WTC11 (cell line): ENCODE measurements at regions not wholly inside any gene's neighbourhood (a gene's known extent, or its start where the extent isn't known, plus 50 kb on each side); places are given as distances from the start of the nearest gene placed in this dataset.

Experiments
- ATAC-seq: fragments of 200-7000 bp; cut with Tn5 transposase; 2 replicates; pipeline ENCODE4 v1.10.0; 2021; ENCODE audit warnings: mild to moderate bottlenecking, moderate library complexity
- CTCF ChIA-PET: fragments of 300-600 bp; sonication (Branson Sonifier 250); formaldehyde crosslinking; loops from one replicate; lab custom pipeline; 2021; ENCODE audit warnings: antibody characterized with exemption; lab: Charles Lee
- POLR2A ChIA-PET: fragments of 350-600 bp; sonication (Branson Sonifier 250); formaldehyde crosslinking; loops from one replicate; lab custom pipeline; 2021; ENCODE audit warnings: antibody characterized with exemption; lab: Charles Lee
- DNase-seq: peaks from one replicate; pipeline ENCODE4 v3.0.0; 2021; ENCODE audit warnings: low spot score
- H3K27ac Mint-ChIP-seq: 2 replicates; pipeline ENCODE4 v1.8.0; 2021; ENCODE audit warnings: mixed read lengths
- H3K27me3 Mint-ChIP-seq: 2 replicates; pipeline ENCODE4 v1.8.0; 2021; ENCODE audit warnings: low read depth, mild to moderate bottlenecking, moderate library complexity, mixed read lengths
- H3K36me3 Mint-ChIP-seq: 2 replicates; pipeline ENCODE4 v1.8.0; 2021; ENCODE audit warnings: mixed read lengths
- H3K4me1 Mint-ChIP-seq: 2 replicates; pipeline ENCODE4 v1.8.0; 2022; ENCODE audit warnings: mixed read lengths
- H3K4me3 Mint-ChIP-seq: 2 replicates; pipeline ENCODE4 v1.8.0; 2021; ENCODE audit warnings: mild to moderate bottlenecking, moderate library complexity, mixed read lengths
- H3K9me3 Mint-ChIP-seq: 2 replicates; pipeline ENCODE4 v1.8.0; 2021; ENCODE audit warnings: mixed read lengths
- ATF2 ChIP-seq: sonication (generic); formaldehyde crosslinking; IDR thresholded peaks from 2 replicates; pipeline ENCODE4 v1.8.1; 2022; ENCODE audit warnings: low read depth, missing genetic modification reagents, borderline replicate concordance
- CBFB ChIP-seq: sonication (generic); formaldehyde crosslinking; IDR thresholded peaks from 2 replicates; pipeline ENCODE4 v1.8.1; 2022; ENCODE audit warnings: mild to moderate bottlenecking, low read depth, missing genetic modification reagents
- CDX4 ChIP-seq: fragments of 250-450 bp; sonication (Bioruptor Pico); IDR thresholded peaks from 2 replicates; pipeline ENCODE4 v1.9.0; 2021; ENCODE audit warnings: moderate library complexity, mild to moderate bottlenecking, inconsistent platforms, borderline replicate concordance
- E2F5 ChIP-seq: sonication (generic); formaldehyde crosslinking; IDR thresholded peaks from 2 replicates; pipeline ENCODE4 v1.8.1; 2022; ENCODE audit warnings: mild to moderate bottlenecking, moderate library complexity, missing genetic modification reagents
- ETV6 ChIP-seq: sonication (generic); formaldehyde crosslinking; IDR thresholded peaks from 2 replicates; pipeline ENCODE4 v1.8.1; 2022; ENCODE audit warnings: mild to moderate bottlenecking, missing genetic modification reagents
- GABPB1 ChIP-seq: sonication (generic); formaldehyde crosslinking; IDR thresholded peaks from 2 replicates; pipeline ENCODE4 v1.8.1; 2023; ENCODE audit warnings: mild to moderate bottlenecking, missing genetic modification reagents
- GRHL2 ChIP-seq: fragments of 250-450 bp; sonication (Bioruptor Pico); IDR thresholded peaks from 2 replicates; pipeline ENCODE4 v1.8.0; 2022; ENCODE audit warnings: mild to moderate bottlenecking, moderate library complexity; ENCODE audit not compliant: insufficient replicate concordance, severe bottlenecking
- IRF2 ChIP-seq: sonication (generic); formaldehyde crosslinking; IDR thresholded peaks from 2 replicates; pipeline ENCODE4 v1.8.0; 2022; ENCODE audit warnings: low read depth, missing genetic modification reagents, borderline replicate concordance
- JAZF1 ChIP-seq: fragments of 250-450 bp; sonication (Bioruptor Pico); IDR thresholded peaks from 2 replicates; pipeline ENCODE4 v1.9.0; 2021; ENCODE audit warnings: moderate library complexity, mild to moderate bottlenecking, inconsistent platforms
- JUN ChIP-seq: sonication (generic); formaldehyde crosslinking; IDR thresholded peaks from 2 replicates; pipeline ENCODE4 v1.8.0; 2023; ENCODE audit warnings: mild to moderate bottlenecking, missing genetic modification reagents
- MLX ChIP-seq: sonication (generic); formaldehyde crosslinking; IDR thresholded peaks from 2 replicates; pipeline ENCODE4 v1.8.1; 2023; ENCODE audit warnings: mild to moderate bottlenecking, missing genetic modification reagents, moderate library complexity
- NR1H2 ChIP-seq: sonication (generic); formaldehyde crosslinking; IDR thresholded peaks from 2 replicates; pipeline ENCODE4 v1.9.0; 2021; ENCODE audit warnings: mild to moderate bottlenecking, moderate library complexity, missing genetic modification reagents
- RORB ChIP-seq: fragments of 250-450 bp; sonication (Bioruptor Pico); IDR thresholded peaks from 2 replicates; pipeline ENCODE4 v1.9.0; 2021; ENCODE audit warnings: mild to moderate bottlenecking
- SOX15 ChIP-seq: fragments of 250-450 bp; sonication (Bioruptor Pico); IDR thresholded peaks from 2 replicates; pipeline ENCODE4 v1.9.0; 2021; ENCODE audit warnings: mild to moderate bottlenecking
- ZBTB43 ChIP-seq: sonication (generic); formaldehyde crosslinking; IDR thresholded peaks from 2 replicates; pipeline ENCODE4 v1.8.1; 2023; ENCODE audit warnings: mild to moderate bottlenecking, missing genetic modification reagents
- ZNF121 ChIP-seq: sonication (generic); formaldehyde crosslinking; IDR thresholded peaks from 2 replicates; pipeline ENCODE4 v1.8.0; 2023; ENCODE audit warnings: missing genetic modification reagents
- ZNF423 ChIP-seq: fragments of 250-450 bp; sonication (Bioruptor Pico); IDR thresholded peaks from 2 replicates; pipeline ENCODE4 v2.1.2; 2022; ENCODE audit warnings: mild to moderate bottlenecking, moderate library complexity
- ZSCAN18 ChIP-seq: fragments of 250-450 bp; sonication (Bioruptor Pico); IDR thresholded peaks from 2 replicates; pipeline ENCODE4 v2.1.2; 2022; ENCODE audit warnings: mild to moderate bottlenecking, moderate library complexity

- TF ChIP-seq ATF2 (CRISPR knock-in tag) (no peak), ZNF121 (CRISPR knock-in tag) (no peak)
- TF ChIP-seq, all 79 proteins: peak for 0
Measured at GRCh38 chr1:8127171-8127641, 101.1 kb upstream of the ERRFI1 start (continued).

- Mint-ChIP-seq H3K9me3 (peaks cover 34% of the 10 kb centered on the region), H3K4me1 (peaks cover 24% of the 10 kb centered on the region), H3K36me3 (peaks cover 32% of the 10 kb centered on the region), H3K4me3 (no peak overlapping the region), H3K27ac (no peak overlapping the region), H3K27me3 (no peaks in the 10 kb centered on the region; the same call in none of the 2 replicates)
- TF ChIP-seq CDX4 (CRISPR knock-in tag): no peak
- TF ChIP-seq GRHL2 (CRISPR knock-in tag): no peak
- TF ChIP-seq ZBTB43 (CRISPR knock-in tag): no peak
- TF ChIP-seq IRF2 (CRISPR knock-in tag): no peak
- TF ChIP-seq ZNF423 (CRISPR knock-in tag): no peak
- no peak for TF ChIP-seq ZSCAN18 (CRISPR knock-in tag)
- no peak for TF ChIP-seq RORB (CRISPR knock-in tag)
- TF ChIP-seq E2F5 (CRISPR knock-in tag): no peak
- no peak for TF ChIP-seq SOX15
- TF ChIP-seq JAZF1 (CRISPR knock-in tag): no peak
- no peak for TF ChIP-seq MLX (CRISPR knock-in tag)
- TF ChIP-seq CBFB (CRISPR knock-in tag): no peak
- no peak for TF ChIP-seq JUN (CRISPR knock-in tag)
- TF ChIP-seq NR1H2: no peak
- TF ChIP-seq GABPB1: no peak
- no peak for TF ChIP-seq ETV6 (CRISPR knock-in tag)
- no peak for ATAC-seq
- DNase-seq: no peak
- ChIA-PET CTCF (no interaction called here), POLR2A (no interaction called here)
Measured at GRCh38 chr1:8122477-8123407, 96.6 kb upstream of the ERRFI1 start.
